HG03095 (cell line): ENCODE measurements at regions not wholly inside any gene's neighbourhood (a gene's known extent, or its start where the extent isn't known, plus 50 kb on each side); places are given as distances from the start of the nearest gene placed in this dataset.
"Not testable (repeated sequence)": the region's sequence is repeated elsewhere in the genome, so short reads cannot be mapped to it uniquely, and the experiment has no call there.

Source experiments
- ATAC-seq: cut with Tn5 transposase; IDR thresholded peaks from one replicate; pipeline ENCODE4 v1.9.1; 2021; ENCODE audit warnings: moderate library complexity; ENCODE audit not compliant: unreplicated experiment

DNA sequence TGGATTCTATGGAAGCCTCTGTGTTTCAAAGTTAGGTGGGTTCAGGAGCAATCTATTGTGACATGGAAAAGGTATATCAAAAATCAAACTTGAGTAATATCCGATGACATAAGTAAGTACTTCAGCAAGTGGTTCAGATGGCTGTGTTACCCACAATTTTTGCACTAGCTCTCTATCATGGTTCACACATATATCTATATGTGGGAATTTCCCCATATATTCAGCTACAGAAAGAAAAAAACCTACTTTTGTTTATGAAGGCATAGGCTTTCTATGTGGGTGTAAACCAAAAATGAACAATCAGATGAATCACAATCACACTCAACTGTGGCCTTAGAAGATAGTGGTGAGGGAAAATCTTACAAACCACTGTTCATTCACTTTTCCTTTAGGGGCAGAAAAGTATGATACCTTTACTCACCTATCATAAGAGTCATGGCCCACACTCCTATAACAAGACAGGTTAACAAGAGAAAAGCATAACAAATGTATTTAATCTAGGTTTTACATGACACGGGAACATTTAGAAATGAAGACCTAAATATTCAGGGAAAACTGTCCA lies 449.6 kb upstream of the HTR1E start:
- ATAC-seq: no peak

DNA sequence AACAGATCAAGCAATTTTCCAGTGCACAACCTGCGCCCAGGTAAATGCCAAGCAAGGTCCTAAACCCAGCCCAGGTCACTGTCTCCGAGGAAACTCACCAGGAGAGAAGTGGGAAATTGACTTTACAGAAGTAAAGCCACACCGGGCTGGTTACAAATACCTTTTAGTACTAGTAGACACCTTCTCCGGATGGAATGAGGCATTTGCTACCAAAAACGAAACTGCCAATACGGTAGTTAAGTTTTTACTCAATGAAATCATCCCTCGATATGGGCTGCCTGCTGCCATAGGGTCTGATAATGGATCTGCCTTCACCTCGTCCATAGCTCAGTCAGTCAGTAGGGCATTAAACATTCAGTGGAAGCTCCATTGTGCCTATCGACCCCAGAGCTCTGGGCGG lies 459.0 kb upstream of the HTR1E start:
- ATAC-seq: not testable (repeated sequence)

DNA sequence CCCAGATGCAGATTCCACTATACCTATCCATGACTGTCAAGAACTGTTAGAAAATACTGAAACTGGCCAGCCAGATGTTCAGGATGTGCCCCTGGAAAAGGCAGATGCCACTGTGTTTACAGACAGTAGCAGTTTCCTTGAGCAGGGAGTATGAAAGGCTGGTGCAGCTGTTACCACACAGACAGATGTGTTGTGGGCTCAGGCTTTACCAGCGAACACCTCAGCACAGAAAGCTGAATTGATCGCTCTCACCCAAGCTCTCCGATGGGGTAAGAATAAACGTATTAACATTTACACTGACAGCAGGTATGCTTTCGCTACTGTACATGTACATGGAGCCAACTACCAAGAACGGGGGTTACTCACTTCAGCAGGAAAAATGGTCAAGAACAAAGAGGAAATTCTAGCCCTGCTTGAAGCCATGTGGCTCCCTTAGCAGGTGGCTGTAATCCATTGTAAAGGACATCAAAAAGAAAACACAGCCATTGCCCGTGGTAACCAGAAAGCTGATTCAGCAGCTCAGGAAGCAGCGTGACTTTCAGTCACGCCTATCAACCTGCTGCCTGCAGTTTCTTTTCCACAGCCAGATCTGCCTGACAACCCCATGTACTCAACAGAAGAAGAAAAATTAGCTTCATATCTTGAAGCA lies 459.7 kb upstream of the HTR1E start:
- ATAC-seq: no peak

DNA sequence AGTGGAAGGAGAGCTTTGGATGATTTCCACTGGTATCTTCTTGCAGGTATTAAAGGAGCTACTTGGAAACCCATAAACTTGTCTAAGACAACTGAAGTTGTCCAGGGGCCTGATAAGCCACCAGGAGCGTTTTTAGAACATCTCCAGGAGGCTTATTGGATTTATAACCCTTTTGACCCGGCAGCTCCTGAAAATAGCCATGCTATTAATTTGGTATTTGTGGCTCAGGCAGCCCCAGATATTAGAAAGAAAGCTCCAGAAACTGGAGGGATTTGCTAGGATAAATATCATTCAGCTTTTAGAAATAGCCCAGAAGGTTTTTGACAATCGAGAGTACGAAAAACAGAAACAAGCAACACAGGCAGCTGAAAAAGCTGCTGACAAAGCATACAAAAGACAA lies 461.0 kb upstream of the HTR1E start:
- no peak for ATAC-seq

DNA sequence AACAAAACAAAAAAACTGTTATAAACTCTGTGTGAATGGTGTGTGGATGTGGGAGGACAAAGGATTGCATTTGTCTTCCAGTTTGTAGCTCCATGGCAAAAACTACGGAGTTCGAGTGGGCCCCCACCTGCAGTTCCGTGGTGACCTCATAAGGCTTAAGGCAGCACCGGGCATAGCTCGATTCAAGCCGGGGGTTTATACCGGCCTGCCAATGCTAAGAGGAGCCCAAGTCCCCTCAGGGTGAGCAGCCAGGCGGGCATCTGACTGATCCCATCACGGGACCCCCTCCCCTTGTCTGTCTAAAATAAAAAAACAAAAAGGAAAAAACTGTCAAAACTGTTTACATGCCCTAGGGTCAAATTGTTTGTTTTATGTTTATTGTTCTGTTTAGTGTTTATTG lies 463.2 kb upstream of the HTR1E start:
- ATAC-seq: no peak

DNA sequence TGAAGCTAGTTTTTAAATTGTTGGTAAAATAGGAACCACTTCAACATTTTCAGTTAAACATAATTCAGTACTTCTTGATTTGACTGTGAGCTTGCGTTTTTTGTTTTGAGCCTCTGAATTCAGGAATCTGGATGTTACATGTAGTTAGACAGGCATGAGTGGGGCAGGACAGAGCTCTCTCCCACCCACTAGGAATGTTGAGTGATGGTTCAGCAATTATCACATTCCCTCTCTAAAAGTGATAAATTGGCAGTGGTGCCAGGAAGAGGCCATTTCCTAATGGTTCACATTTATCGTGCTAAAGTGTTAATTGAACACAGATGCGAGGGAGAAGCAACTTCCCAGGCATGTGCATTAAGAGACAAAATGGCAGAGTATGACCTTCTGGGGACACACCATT lies 465.5 kb upstream of the HTR1E start:
- ATAC-seq: no peak

DNA sequence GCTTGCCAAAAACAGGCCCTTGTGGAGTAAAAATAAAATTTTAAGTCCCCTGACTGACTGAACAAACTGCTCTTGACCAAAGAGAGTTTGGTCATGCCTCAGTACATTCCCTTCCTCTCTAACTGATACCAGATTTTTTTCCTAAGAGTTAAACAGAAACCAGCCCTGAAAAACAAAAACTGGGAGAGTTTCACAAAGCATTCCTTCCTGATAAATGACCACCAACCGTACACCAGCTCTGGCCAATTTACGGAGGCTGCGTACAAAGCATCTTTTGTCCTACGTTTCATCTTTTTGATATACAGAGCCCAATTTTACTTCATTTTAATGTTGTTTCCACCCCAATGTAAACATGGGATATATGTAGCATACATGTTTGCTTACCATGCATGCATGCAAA lies 477.4 kb upstream of the HTR1E start:
- ATAC-seq: no peak

DNA sequence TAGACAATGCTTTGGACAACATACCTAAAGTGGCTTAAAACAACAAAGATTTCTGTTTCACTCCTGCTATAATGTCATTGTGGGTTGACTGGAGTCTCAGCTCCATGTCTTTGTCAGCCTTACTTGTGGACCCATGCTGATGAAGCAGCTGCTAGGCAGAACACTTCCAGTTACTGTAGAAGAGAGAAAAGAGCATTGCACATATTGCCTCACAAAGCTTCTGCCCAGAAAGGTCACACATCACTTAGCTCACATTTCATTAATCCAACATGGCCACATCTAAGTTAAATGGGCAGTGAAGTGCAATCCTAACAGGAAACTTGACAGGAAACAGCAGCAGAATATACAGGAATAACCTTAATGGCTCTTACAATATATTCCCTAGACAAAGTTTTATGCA lies 480.5 kb upstream of the HTR1E start:
- ATAC-seq: no peak

DNA sequence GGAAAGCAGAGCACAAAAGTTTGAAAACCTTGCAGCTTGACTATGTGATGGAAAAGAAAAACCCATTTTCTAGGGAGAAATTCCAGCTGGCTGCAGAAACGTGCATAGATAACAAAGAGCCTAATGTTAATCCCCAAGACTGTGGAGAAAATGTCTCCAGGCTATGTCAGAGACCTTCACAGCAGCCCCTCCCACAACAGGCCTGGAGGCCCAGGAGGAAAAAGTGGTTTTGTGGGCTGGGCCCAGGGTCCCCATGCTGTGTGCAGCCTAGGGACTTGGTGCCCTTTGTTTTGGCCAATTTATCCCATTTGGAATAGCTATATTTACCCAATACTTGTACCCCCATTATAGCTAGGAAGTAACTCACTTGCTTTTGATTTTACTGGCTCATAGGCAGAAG lies 484.1 kb upstream of the HTR1E start:
- no peak for ATAC-seq

DNA sequence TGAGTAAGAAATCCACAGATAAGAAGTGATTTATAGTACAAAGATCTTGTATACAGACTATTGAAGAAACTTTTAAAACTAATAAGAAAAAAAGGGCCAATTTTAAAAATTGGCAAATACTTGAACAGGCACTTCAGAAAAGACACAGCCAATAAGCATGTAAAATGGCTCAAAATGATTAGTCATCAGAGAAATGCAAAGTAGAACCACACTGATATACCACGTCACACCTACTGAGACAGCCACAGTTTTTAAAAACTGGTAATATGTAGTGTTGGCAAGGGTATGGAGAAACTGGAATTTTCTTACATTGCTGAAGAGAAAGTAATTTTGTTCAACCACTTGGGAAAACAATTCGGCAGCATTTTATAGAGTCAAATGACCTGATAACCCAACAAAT lies 488.9 kb upstream of the HTR1E start:
- ATAC-seq: no peak

DNA sequence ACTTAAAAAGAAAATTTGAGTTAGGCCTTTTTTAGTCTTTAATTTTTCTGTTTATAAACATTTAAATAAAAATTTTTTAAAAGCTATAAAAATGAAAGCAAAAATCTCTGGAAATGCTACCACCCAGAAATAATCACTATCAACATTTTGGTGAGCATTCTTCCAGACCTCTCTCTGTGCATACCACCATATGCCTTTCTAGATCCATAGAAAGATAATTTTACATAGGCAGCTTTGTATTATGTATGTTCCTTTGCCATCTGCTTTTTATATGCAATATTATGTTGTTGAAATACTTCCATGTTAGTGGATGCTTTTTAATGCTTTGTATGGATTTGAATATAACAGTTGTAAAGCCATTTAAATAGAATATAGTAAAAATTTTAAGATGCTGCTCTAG lies 496.7 kb upstream of the HTR1E start:
- no peak for ATAC-seq

DNA sequence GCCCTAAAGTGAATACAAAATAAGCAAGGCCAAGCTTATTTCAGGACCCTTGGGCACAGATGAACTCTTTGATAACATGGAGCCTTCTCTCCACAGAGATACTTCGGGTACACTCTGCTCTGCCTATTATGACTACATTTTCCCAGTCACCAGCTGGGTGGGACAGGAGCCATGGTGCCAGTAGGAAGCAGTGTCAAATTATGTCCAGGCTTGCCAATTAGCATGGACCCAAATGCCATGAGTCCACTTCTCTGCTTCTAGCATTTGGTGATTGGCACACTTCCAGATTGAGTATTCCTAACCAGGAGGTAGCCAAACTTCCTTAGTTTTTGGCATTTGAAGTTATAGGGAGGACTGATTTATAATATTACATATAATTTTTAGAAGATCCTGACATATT lies 513.8 kb upstream of the HTR1E start:
- no peak for ATAC-seq

DNA sequence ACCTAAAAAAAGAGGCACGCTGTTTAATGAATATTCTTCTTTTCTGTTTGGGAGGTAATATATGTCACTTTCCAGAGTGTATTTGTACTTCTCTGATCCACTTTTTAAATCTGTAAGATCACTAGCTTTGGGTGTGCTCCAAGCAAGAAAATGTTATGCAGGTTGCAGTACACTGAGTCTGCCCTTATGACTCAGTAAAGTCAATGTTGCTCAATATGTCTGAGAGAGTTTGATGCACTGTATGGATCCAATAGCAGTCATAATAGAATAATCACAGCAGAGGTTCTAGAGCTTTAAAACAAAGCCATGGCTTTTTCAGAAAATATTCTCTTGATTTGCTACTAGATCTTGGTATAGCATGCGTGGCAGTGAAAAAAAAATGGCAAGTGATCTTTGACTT lies 525.3 kb upstream of the HTR1E start:
- ATAC-seq: no peak

DNA sequence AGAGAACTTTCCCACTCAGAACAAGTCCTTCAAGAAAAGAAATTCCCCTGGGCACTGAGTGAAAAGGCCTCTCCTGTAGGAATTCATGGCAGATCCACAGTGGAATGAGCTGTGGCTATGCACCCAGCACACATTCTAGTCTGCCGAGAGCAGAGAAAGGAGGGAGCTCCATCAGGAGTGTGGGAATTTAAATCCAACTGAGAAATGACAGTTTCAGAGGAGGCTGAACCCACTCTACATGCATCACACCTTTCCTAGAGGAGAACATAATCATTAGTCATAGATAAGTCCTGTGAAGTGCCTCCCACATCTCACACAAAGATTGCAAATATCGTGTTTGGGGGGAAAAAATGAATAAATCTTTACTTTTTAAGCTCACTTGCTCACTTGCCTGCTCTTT lies 530.2 kb upstream of the HTR1E start:
- no peak for ATAC-seq

DNA sequence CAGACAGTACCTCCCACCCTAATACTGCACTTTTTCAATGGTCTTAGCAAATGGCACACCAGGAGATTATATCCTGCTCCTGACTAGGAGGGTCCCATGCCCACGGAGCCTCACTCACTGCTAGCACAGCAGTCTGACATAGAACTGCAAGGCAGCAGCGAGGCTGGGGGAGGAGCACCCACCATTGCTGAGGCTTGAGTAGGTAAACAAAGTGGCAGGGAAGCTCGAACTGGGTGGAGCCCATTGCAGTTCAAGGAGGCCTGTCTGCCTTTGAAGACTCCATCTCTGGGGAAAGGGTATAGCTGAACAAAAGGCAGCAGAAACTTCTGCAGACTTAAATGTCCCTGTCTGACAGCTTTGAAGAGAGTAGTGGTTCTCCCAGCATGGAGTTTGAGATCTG lies 544.5 kb upstream of the HTR1E start:
- ATAC-seq: not testable (repeated sequence)

DNA sequence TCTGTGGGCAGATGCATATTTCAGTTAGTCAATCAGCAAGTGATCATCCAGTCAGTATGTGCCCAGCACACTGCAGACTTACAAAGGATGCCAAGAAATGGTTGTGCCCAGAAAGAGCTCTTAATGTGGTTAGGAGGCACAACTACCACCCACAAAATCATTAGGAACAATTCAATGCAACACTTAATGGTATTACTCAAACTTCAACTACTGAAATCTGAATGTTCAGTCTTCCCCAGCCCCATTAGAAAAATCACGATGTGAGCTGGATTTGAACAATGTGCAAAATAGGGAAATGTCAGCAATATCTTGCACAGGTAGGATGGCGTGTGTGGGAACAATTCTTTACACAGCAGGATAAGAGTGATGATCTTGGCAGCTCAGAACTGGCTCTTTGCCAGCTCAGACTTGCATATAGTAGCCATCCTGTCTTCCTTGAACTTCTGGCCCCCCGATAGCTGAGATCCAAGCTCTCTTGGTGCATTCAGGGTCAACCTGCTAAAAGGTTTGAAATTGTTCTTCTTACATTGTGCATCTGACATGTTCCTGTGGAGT lies 556.7 kb upstream of the HTR1E start:
- ATAC-seq: no peak

DNA sequence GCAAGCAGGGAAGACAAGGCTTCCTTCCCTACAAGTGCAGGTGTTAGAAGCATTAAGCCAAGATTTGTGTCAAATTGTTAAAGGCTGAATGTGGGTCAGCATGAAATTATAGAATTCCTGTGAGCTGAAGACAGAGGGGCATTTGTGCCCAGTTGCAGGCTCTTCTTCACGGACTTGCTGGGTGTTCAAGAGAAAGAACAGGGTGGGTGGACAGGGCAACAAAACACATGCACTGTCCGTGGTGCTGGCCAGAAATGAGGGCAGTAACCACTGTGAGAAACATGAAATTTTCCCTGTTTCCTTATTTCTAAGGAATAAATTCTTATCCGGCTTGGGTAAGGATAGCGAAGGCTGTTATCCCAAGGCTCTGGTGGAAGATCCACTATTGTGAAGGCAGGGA lies 579.5 kb upstream of the HTR1E start:
- ATAC-seq: no peak

DNA sequence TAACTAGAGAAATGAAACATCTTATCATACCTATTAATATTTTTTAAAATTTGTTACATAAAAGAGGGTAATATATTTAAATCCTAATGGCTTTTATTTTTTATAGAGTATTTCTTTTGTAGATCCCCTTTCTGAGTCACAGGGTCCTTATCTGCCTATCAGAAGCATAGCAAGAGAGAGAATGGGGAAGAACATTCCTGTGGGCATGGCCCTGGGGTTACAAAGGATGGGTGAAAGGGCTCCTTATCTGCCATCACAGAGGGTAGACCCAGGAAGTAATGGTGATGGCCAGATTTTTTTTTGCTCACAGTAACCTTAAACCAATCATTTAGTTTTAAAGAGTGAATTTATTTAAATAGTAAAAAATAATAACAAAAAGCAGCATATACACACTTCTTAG lies 582.1 kb upstream of the HTR1E start:
- ATAC-seq: no peak

DNA sequence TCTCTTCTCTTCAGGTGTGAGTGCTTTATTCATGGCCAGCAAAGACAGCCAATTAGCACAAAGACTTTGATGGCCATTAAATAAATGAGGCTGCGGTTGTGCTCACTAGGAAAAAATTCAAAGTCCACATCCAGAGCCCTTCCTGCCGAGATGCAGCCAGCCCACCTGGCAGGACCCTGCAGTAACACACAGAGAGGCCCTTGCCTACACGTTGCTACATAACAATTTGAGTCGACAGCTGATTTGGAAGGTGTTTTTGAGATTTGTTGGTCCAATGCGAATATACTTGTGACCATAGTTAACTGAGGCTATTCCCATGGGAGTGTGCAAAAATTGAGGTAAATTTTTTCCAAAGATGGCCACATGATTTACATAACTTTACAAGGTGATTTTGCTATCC lies 605.4 kb upstream of the HTR1E start:
- ATAC-seq: no peak

DNA sequence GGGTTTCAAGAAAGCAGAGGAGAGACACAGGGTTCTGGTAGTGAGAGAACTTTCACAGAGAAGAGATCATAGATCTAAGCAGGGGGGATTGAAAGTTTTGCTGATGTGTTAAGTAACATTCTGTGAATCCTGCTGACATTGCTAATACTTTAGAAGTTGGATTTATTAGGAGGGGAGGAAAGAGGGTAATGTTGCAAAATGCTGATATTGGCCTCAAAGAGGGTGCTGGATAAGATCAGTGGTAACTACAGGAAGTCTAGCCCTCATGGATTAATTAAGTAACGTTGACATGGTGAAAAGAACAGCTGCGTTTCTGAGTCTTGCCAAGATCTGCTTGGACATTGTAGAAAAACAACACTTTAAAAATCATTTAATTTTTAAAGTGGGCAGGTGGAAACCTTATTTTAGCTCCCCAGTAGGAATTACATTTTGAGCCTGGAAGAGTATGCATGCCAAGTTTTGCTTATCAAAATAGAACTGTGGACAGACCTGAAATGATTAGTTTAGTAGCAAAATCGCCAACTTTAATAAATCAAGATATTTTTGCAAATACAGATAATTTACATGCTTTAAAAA lies 606.0 kb upstream of the HTR1E start:
- ATAC-seq: no peak

DNA sequence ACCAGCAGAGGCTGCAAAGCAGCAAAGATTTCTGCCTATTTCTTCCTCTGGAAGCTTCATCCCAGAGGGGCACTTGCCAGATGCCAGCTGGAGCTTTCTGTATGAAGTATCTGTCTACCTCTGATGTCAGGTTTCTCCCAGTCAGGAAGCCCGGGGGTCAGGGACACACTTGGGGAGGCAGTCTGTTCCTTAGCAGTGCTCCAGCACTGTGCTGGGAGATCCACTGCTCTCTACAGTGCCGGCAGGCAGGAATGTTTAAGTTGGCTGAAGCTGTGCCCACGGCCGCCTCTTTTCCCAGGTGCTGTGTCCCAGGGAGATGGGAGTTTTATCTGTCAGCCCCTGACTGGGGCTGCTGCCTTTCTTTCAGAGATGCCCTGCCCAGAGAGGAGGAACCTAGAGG lies 631.1 kb upstream of the HTR1E start:
- no peak for ATAC-seq

DNA sequence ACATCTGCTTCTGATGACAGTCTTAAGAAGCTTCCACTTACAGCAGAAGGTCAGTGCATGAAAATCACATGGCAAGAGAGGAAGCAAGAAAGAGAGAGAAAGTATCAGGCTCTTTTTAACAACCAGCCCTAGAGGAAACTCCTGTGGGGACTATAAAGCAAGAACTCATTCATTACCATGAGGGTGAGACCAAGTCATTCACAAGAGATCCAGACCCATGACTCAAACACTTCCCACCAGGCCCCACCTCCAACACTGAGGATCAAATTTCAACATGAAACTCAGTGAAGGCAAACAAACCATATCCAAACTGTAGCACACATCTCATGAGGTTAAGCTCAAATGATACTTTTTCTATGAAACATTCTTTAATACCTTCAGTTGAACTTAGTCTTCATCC lies 643.2 kb upstream of the SYNCRIP start:
- ATAC-seq: no peak
